MCF 10A (cell line): ENCODE measurements at regions not wholly inside any gene's neighbourhood (a gene's known extent, or its start where the extent isn't known, plus 50 kb on each side); places are given as distances from the start of the nearest gene placed in this dataset.

Source experiments
- BruUV-seq: library from RNA; stranded (reverse); fragments of 400-500 nt; replicated peaks from 2 replicates; lab custom pipeline; 2021; lab: Mats Ljungman, UMichigan
- CTCF ChIA-PET: fragments of 300-600 bp; sonication (Branson Sonifier 250); formaldehyde crosslinking; extraction: SDS; loops from one replicate; lab custom pipeline; 2021; ENCODE audit warnings: antibody characterized with exemption, inconsistent platforms; lab: Yijun Ruan, JAX
- POLR2A ChIA-PET: fragments of 300-600, 350-650 bp; sonication (Branson Sonifier 250); formaldehyde crosslinking; extraction: SDS; loops from one replicate; lab custom pipeline; 2020; ENCODE audit warnings: antibody characterized with exemption, inconsistent platforms; lab: Yijun Ruan, JAX
- DNase-seq: peaks from one replicate; pipeline ENCODE4 v3.0.0-alpha.2; 2018; ENCODE audit not compliant: unreplicated experiment
- H3K27ac Mint-ChIP-seq: one replicate; pipeline ENCODE4 v1.8.0; 2022; ENCODE audit warnings: mild to moderate bottlenecking, low read depth, mixed read lengths; ENCODE audit not compliant: unreplicated experiment
- H3K27me3 Mint-ChIP-seq: one replicate; pipeline ENCODE4 v1.8.0; 2022; ENCODE audit warnings: mixed read lengths; ENCODE audit not compliant: insufficient read depth, unreplicated experiment
- H3K36me3 Mint-ChIP-seq: one replicate; pipeline ENCODE4 v1.8.0; 2022; ENCODE audit warnings: mild to moderate bottlenecking, moderate library complexity, mixed read lengths; ENCODE audit not compliant: insufficient read depth, unreplicated experiment
- H3K4me1 Mint-ChIP-seq: one replicate; pipeline ENCODE4 v1.8.0; 2022; ENCODE audit warnings: mixed read lengths; ENCODE audit not compliant: insufficient read depth, unreplicated experiment
- H3K4me3 Mint-ChIP-seq: one replicate; pipeline ENCODE4 v1.8.0; 2022; ENCODE audit warnings: mild to moderate bottlenecking, moderate library complexity, mixed read lengths; ENCODE audit not compliant: unreplicated experiment
- H3K9me3 Mint-ChIP-seq: one replicate; pipeline ENCODE4 v1.8.0; 2022; ENCODE audit warnings: mixed read lengths; ENCODE audit not compliant: unreplicated experiment
- CTCF ChIP-seq: fragments of 200-600 bp; IDR thresholded peaks from one replicate; pipeline ENCODE4 v1.8.0; 2022; ENCODE audit warnings: antibody characterized with exemption, mild to moderate bottlenecking; ENCODE audit not compliant: unreplicated experiment
- intact Hi-C: fragments of 100-400 bp; cut with micrococcal nuclease; formaldehyde crosslinking; loops from 2 replicates; pipeline ENCODE4 v1.14.1; 2022

- H3K36me3 Mint-ChIP-seq = no peaks in the 10 kb centered on the region
- intact Hi-C loops = no loop called here
- CTCF ChIA-PET = interaction anchor here (0.6 kb wide), 1 partner anchor 341 kb away, joined by 3 read pairs; no protein-coding TSS in a partner anchor
- no peaks in the 10 kb centered on the region for H3K9me3 Mint-ChIP-seq
- no TSS peak for BruUV-seq
- H3K27me3 Mint-ChIP-seq = no peaks in the 10 kb centered on the region
- no peaks in the 10 kb centered on the region for H3K4me1 Mint-ChIP-seq
- POLR2A ChIA-PET = no interaction called here
- TF ChIP-seq CTCF = no peak
- no peak overlapping the region for H3K4me3 Mint-ChIP-seq
- DNase-seq = no peak
- H3K27ac Mint-ChIP-seq = no peak overlapping the region
Observed at GRCh38 chr9:82923092-82923911, 139.6 kb downstream of the RASEF start.

GRCh38 chr9:82923912-82924605 is 138.9 kb downstream of the RASEF start:
- no peaks in the 10 kb centered on the region for H3K36me3 Mint-ChIP-seq
- intact Hi-C loops = no loop called here
- no peak for TF ChIP-seq CTCF
- no peaks in the 10 kb centered on the region for H3K27me3 Mint-ChIP-seq
- ChIA-PET POLR2A (interaction anchor here (0.7 kb wide), 1 partner anchor 964 kb away, joined by 3 read pairs; no protein-coding TSS in a partner anchor), CTCF (interaction anchor here (0.8 kb wide), 1 partner anchor 11 kb away, joined by 4 read pairs; no protein-coding TSS in a partner anchor)
- no TSS peak for BruUV-seq
- DNase-seq = no peak
- H3K27ac Mint-ChIP-seq = no peak overlapping the region
- H3K4me1 Mint-ChIP-seq = no peaks in the 10 kb centered on the region
- H3K9me3 Mint-ChIP-seq = no peaks in the 10 kb centered on the region
- no peak overlapping the region for H3K4me3 Mint-ChIP-seq
